GM21786 (cell line): ENCODE measurements at regions not wholly inside any gene's neighbourhood (a gene's known extent, or its start where the extent isn't known, plus 50 kb on each side); places are given as distances from the start of the nearest gene placed in this dataset.
"Not testable (repeated sequence)": the region's sequence is repeated elsewhere in the genome, so short reads cannot be mapped to it uniquely, and the experiment has no call there.

Experiments used
- ATAC-seq: cut with Tn5 transposase; IDR thresholded peaks from one replicate; pipeline ENCODE4 v1.9.1; 2021; ENCODE audit not compliant: unreplicated experiment

- ATAC-seq: no peak
These were observed 81.4 kb downstream of the RERGL start for GRCh38 chr12:18008642-18009041.

GRCh38 chr12:17999174-17999801 lies 90.7 kb downstream of the RERGL start:
- no peak for ATAC-seq

GRCh38 chr12:17992002-17992656 lies 97.9 kb downstream of the RERGL start:
- ATAC-seq: peak; percentile 89

GRCh38 chr12:17982556-17982955 lies 107.4 kb downstream of the RERGL start:
- ATAC-seq: no peak

- ATAC-seq: no peak
These were observed 113.8 kb downstream of the RERGL start for GRCh38 chr12:17976202-17976601.

- ATAC-seq: no peak
These were observed 114.2 kb downstream of the RERGL start for GRCh38 chr12:17975763-17976162.

- no peak for ATAC-seq
These were observed 114.8 kb downstream of the RERGL start for GRCh38 chr12:17975239-17975638.

GRCh38 chr12:17971850-17972249 lies 118.1 kb downstream of the RERGL start:
- ATAC-seq: no peak

GRCh38 chr12:17954788-17955187 lies 135.2 kb downstream of the RERGL start:
- no peak for ATAC-seq

GRCh38 chr12:17950898-17951297 lies 139.1 kb downstream of the RERGL start:
- ATAC-seq: no peak

GRCh38 chr12:17949558-17950141 lies 140.3 kb downstream of the RERGL start:
- ATAC-seq: no peak

GRCh38 chr12:17928708-17929366 lies 161.2 kb downstream of the RERGL start:
- ATAC-seq: no peak

- no peak for ATAC-seq
These were observed 172.0 kb downstream of the RERGL start for GRCh38 chr12:17918013-17918412.

- ATAC-seq: no peak
These were observed 205.4 kb downstream of the RERGL start for GRCh38 chr12:17884581-17884980.

- no peak for ATAC-seq
These were observed 211.3 kb downstream of the RERGL start for GRCh38 chr12:17878714-17879113.

GRCh38 chr12:17875230-17875629 lies 214.8 kb downstream of the RERGL start:
- ATAC-seq: no peak

- ATAC-seq: no peak
These were observed 223.2 kb downstream of the RERGL start for GRCh38 chr12:17866802-17867201.

GRCh38 chr12:17855548-17855947 lies 234.4 kb downstream of the RERGL start:
- ATAC-seq: not testable (repeated sequence)

- no peak for ATAC-seq
These were observed 236.9 kb downstream of the RERGL start for GRCh38 chr12:17853054-17853453.

- no peak for ATAC-seq
These were observed 248.5 kb downstream of the RERGL start for GRCh38 chr12:17841496-17841895.

- no peak for ATAC-seq
These were observed 260.2 kb downstream of the RERGL start for GRCh38 chr12:17829813-17830212.

- ATAC-seq: no peak
These were observed 271.1 kb downstream of the RERGL start for GRCh38 chr12:17818931-17819330.
